ENCODE measurements at regions not wholly inside any gene's neighbourhood (a gene's known extent, or its start where the extent isn't known, plus 50 kb on each side); places are given as distances from the start of the nearest gene placed in this dataset.
"Not testable (repeated sequence)": the region's sequence is repeated elsewhere in the genome, so short reads cannot be mapped to it uniquely, and the experiment has no call there.

GRCh38 chr2:56589194-56589593 lies 405.4 kb downstream of the CCDC85A start:
- no peak for DNase-seq (ENCODE audit: low read depth)
- H3K4me3 ChIP-seq (ENCODE audit: low read depth, low read length) = no peak overlapping the region
- TF ChIP-seq, protein P1, sequence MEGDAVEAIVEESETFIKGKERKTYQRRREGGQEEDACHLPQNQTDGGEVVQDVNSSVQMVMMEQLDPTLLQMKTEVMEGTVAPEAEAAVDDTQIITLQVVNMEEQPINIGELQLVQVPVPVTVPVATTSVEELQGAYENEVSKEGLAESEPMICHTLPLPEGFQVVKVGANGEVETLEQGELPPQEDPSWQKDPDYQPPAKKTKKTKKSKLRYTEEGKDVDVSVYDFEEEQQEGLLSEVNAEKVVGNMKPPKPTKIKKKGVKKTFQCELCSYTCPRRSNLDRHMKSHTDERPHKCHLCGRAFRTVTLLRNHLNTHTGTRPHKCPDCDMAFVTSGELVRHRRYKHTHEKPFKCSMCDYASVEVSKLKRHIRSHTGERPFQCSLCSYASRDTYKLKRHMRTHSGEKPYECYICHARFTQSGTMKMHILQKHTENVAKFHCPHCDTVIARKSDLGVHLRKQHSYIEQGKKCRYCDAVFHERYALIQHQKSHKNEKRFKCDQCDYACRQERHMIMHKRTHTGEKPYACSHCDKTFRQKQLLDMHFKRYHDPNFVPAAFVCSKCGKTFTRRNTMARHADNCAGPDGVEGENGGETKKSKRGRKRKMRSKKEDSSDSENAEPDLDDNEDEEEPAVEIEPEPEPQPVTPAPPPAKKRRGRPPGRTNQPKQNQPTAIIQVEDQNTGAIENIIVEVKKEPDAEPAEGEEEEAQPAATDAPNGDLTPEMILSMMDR (IDR thresholded peaks at IDR 0.05; ENCODE audit: control insufficient read depth, extremely low read depth, insufficient read depth) = no peak

- TF ChIP-seq, protein P1 (IDR thresholded peaks at IDR 0.05; ENCODE audit: control insufficient read depth, extremely low read depth, insufficient read depth) = no peak
- no peak for DNase-seq (ENCODE audit: low read depth)
- no peak overlapping the region for H3K4me3 ChIP-seq (ENCODE audit: low read depth, low read length)
Measured at GRCh38 chr2:56589835-56590234, 406.0 kb downstream of the CCDC85A start.

- TF ChIP-seq, protein P1 (IDR thresholded peaks at IDR 0.05; ENCODE audit: control insufficient read depth, extremely low read depth, insufficient read depth) = no peak
- no peak overlapping the region for H3K4me3 ChIP-seq (ENCODE audit: low read depth, low read length)
- no peak for DNase-seq (ENCODE audit: low read depth)
Measured at GRCh38 chr2:56590611-56591010, 406.8 kb downstream of the CCDC85A start.

- DNase-seq (ENCODE audit: low read depth); H3K4me3 ChIP-seq (ENCODE audit: low read depth, low read length): not testable (repeated sequence)
Measured at GRCh38 chr2:56606086-56606485, 422.3 kb downstream of the CCDC85A start.

GRCh38 chr2:56613254-56613653 lies 429.5 kb downstream of the CCDC85A start:
- TF ChIP-seq, protein P1 (IDR thresholded peaks at IDR 0.05; ENCODE audit: control insufficient read depth, extremely low read depth, insufficient read depth) = no peak
- DNase-seq (ENCODE audit: low read depth) = no peak
- no peak overlapping the region for H3K4me3 ChIP-seq (ENCODE audit: low read depth, low read length)

GRCh38 chr2:56613920-56614319 lies 430.1 kb downstream of the CCDC85A start:
- no peak for DNase-seq (ENCODE audit: low read depth)
- no peak overlapping the region for H3K4me3 ChIP-seq (ENCODE audit: low read depth, low read length)
- TF ChIP-seq, protein P1 (IDR thresholded peaks at IDR 0.05; ENCODE audit: control insufficient read depth, extremely low read depth, insufficient read depth) = no peak

- DNase-seq (ENCODE audit: low read depth) = no peak
- TF ChIP-seq, protein P1 (IDR thresholded peaks at IDR 0.05; ENCODE audit: control insufficient read depth, extremely low read depth, insufficient read depth) = no peak
- H3K4me3 ChIP-seq (ENCODE audit: low read depth, low read length) = no peak overlapping the region
Measured at GRCh38 chr2:56615760-56616159, 432.0 kb downstream of the CCDC85A start.
